SK-N-SH (cell line): ENCODE measurements at regions not wholly inside any gene's neighbourhood (a gene's known extent, or its start where the extent isn't known, plus 50 kb on each side); places are given as distances from the start of the nearest gene placed in this dataset.

Experiments
- CTCF ChIA-PET: fragments of 300-600, 350-600 bp; formaldehyde crosslinking; extraction: SDS; loops from one replicate; lab custom pipeline; 2021; lab: Yijun Ruan, JAX
- POLR2A ChIA-PET: fragments of 350-600 bp; sonication (Branson Sonifier 250); formaldehyde crosslinking; extraction: SDS; loops from one replicate; lab custom pipeline; 2020; ENCODE audit warnings: antibody characterized with exemption, inconsistent platforms; lab: Yijun Ruan, JAX
- DNase-seq: peaks from one replicate; pipeline ENCODE4 v3.0.0; 2012
- H2AFZ ChIP-seq: fragments of 200-600 bp; sonication (generic); 2 replicates; pipeline ENCODE4 v1.8.1; 2016; ENCODE audit warnings: antibody characterized with exemption, mild to moderate bottlenecking, low read depth
- H3F3A ChIP-seq: fragments of 200-600 bp; sonication (generic); replicated peaks from 2 replicates; pipeline ENCODE3; 2016; ENCODE audit warnings: antibody characterized with exemption, mild to moderate bottlenecking; ENCODE audit not compliant: insufficient read depth
- H3K27ac ChIP-seq, 2 experiments: fragments of 200-500 bp in 1 of 2; fragments of 200-600 bp in 1 of 2; sonication (Bioruptor generic) in 1 of 2; sonication (generic), shearing (Covaris generic) in 1 of 2; 2 replicates each; pipeline versions ENCODE4 v1.5.1 to v1.6.1; 2014 to 2016; ENCODE audit warnings: low read depth in 2 of 2, inconsistent platforms in 1 of 2, low read length in 1 of 2, mild to moderate bottlenecking in 1 of 2, mixed read lengths in 1 of 2
- H3K27me3 ChIP-seq: fragments of 200-600 bp; sonication (generic), shearing (Covaris generic); 2 replicates; pipeline ENCODE4 v1.6.1; 2016; ENCODE audit warnings: mixed run types; ENCODE audit not compliant: insufficient read depth
- H3K36me3 ChIP-seq, 2 experiments: fragments of 200-500 bp in 1 of 2; fragments of 200-600 bp in 1 of 2; sonication (Bioruptor generic) in 1 of 2; sonication (generic) in 1 of 2; replicated peaks in 1 of 2; 2 replicates each; pipeline versions ENCODE3 to v1.5.1; 2014 to 2016; ENCODE audit warnings: low read length in 1 of 2, mild to moderate bottlenecking in 1 of 2; ENCODE audit not compliant: insufficient read depth in 2 of 2, control insufficient read depth in 1 of 2
- H3K4me1 ChIP-seq, 2 experiments: fragments of 200-500 bp in 1 of 2; fragments of 200-600 bp in 1 of 2; sonication (Bioruptor generic) in 1 of 2; sonication (generic), shearing (Covaris generic) in 1 of 2; 2 replicates each; pipeline versions ENCODE4 v1.5.1 to v1.6.1; 2014 to 2016; ENCODE audit warnings: low read depth in 1 of 2, low read length in 1 of 2, mixed run types in 1 of 2; ENCODE audit not compliant: insufficient read depth in 2 of 2, control insufficient read depth in 1 of 2
- H3K4me2 ChIP-seq: fragments of 200-600 bp; sonication (generic), shearing (Covaris generic); 2 replicates; pipeline ENCODE4 v1.6.1; 2017; ENCODE audit warnings: mixed run types
- H3K4me3 ChIP-seq, 2 experiments: fragments of 200-500 bp in 1 of 2; fragments of 200-600 bp in 1 of 2; sonication (Bioruptor generic) in 1 of 2; sonication (generic), shearing (Covaris generic) in 1 of 2; 2 replicates each; pipeline versions ENCODE4 v1.5.1 to v1.8.1; 2014 to 2016; ENCODE audit warnings: low read depth in 2 of 2, inconsistent platforms in 1 of 2, low read length in 1 of 2, mild to moderate bottlenecking in 1 of 2, mixed read lengths in 1 of 2, moderate library complexity in 1 of 2
- H3K79me2 ChIP-seq: fragments of 200-600 bp; sonication (generic); 2 replicates; pipeline ENCODE4 v1.8.1; 2017; ENCODE audit warnings: mild to moderate bottlenecking; ENCODE audit not compliant: insufficient read depth
- H3K9ac ChIP-seq: fragments of 200-600 bp; sonication (generic); 2 replicates; pipeline ENCODE4 v1.6.1; 2017; ENCODE audit warnings: mixed run types
- H3K9me2 ChIP-seq: fragments of 200-600 bp; sonication (generic); 2 replicates; pipeline ENCODE4 v1.6.1; 2017; ENCODE audit warnings: mixed run types
- H3K9me3 ChIP-seq: fragments of 200-600 bp; sonication (generic); 2 replicates; pipeline ENCODE4 v1.6.1; 2017; ENCODE audit warnings: mixed run types, mild to moderate bottlenecking, moderate library complexity
- H4K20me1 ChIP-seq: fragments of 200-600 bp; sonication (generic); 2 replicates; pipeline ENCODE4 v1.6.1; 2017; ENCODE audit warnings: mild to moderate bottlenecking, mixed run types; ENCODE audit not compliant: insufficient read depth
- CTCF ChIP-seq: fragments of 200-600 bp; sonication (generic); IDR thresholded peaks from 2 replicates; pipeline ENCODE4 v1.6.1; 2017; ENCODE audit warnings: antibody characterized with exemption, mild to moderate bottlenecking, moderate library complexity
- EZH2phosphoT487 ChIP-seq: fragments of 200-600 bp; sonication (generic); IDR thresholded peaks from 2 replicates; pipeline ENCODE4 v1.6.1; 2017; ENCODE audit warnings: low read depth, mixed run types, mild to moderate bottlenecking, antibody characterized with exemption, moderate library complexity, borderline replicate concordance
- FOSL2 ChIP-seq: IDR thresholded peaks from 2 replicates; pipeline ENCODE4 v1.4.0; 2012; ENCODE audit warnings: low read depth, mild to moderate bottlenecking, moderate library complexity, borderline replicate concordance
- FOXJ3 ChIP-seq: sonication (generic); formaldehyde crosslinking; IDR thresholded peaks from 2 replicates; pipeline ENCODE4 v1.5.1; 2020; ENCODE audit warnings: mild to moderate bottlenecking, missing genetic modification reagents
- FOXM1 ChIP-seq: IDR thresholded peaks from 2 replicates; pipeline ENCODE4 v1.4.0; 2012; ENCODE audit warnings: low read depth, mild to moderate bottlenecking
- MEF2A ChIP-seq: IDR thresholded peaks from 2 replicates; pipeline ENCODE4 v1.4.0; 2012; ENCODE audit warnings: low read depth, borderline replicate concordance
- MXI1 ChIP-seq: IDR thresholded peaks from 2 replicates; pipeline ENCODE4 v1.6.1; 2012; ENCODE audit warnings: mild to moderate bottlenecking, low read depth, low read length, improper control_type of control experiment
- NFIC ChIP-seq: IDR thresholded peaks from 2 replicates; pipeline ENCODE4 v1.4.0; 2012; ENCODE audit warnings: borderline replicate concordance
- NRF1 ChIP-seq: IDR thresholded peaks from 2 replicates; pipeline ENCODE4 v1.6.1; 2012; ENCODE audit warnings: low read depth, mild to moderate bottlenecking, low read length
- PBX3 ChIP-seq: IDR thresholded peaks from 2 replicates; pipeline ENCODE4; 2012
- POLR2AphosphoS5 ChIP-seq: IDR thresholded peaks from 2 replicates; pipeline ENCODE4 v1.6.1; 2012; ENCODE audit warnings: low read depth, low read length
- RAD21 ChIP-seq: IDR thresholded peaks from 2 replicates; pipeline ENCODE4 v1.6.1; 2012; ENCODE audit warnings: mild to moderate bottlenecking, low read length
- REST ChIP-seq: IDR thresholded peaks from 2 replicates; pipeline ENCODE4 v1.6.1; 2012; ENCODE audit warnings: mild to moderate bottlenecking, low read depth, low read length, moderate library complexity
- RFX5 ChIP-seq: IDR thresholded peaks from 2 replicates; pipeline ENCODE4 v1.6.1; 2012; ENCODE audit warnings: mild to moderate bottlenecking, improper control_type of control experiment, low read length
- RXRA ChIP-seq: IDR thresholded peaks from 2 replicates; pipeline ENCODE4 v1.4.0; 2012; ENCODE audit warnings: low read depth, mild to moderate bottlenecking, borderline replicate concordance
- TAF1 ChIP-seq: IDR thresholded peaks from 2 replicates; pipeline ENCODE4 v1.6.1; 2012; ENCODE audit warnings: low read depth, mild to moderate bottlenecking, low read length, moderate library complexity, borderline replicate concordance
- TEAD4 ChIP-seq: IDR thresholded peaks from 2 replicates; pipeline ENCODE4 v1.4.0; 2012; ENCODE audit warnings: mild to moderate bottlenecking, borderline replicate concordance; ENCODE audit not compliant: insufficient read depth
- USF2 ChIP-seq: fragments of 150-350 bp; IDR thresholded peaks from 2 replicates; pipeline ENCODE4 v1.6.1; 2017; ENCODE audit warnings: antibody characterized with exemption, low read length, low read depth, borderline replicate concordance
- WGBS: methylation state at CpG from one replicate; pipeline ENCODE4 v1.1.6; 2017; ENCODE audit warnings: low lambda C conversion rate; 5-methylcytosine and 5-hydroxymethylcytosine counted together

- Histone ChIP-seq H3K4me2 (no peak overlapping the region), H2AFZ (no peak overlapping the region), H3K9ac (no peak overlapping the region), H3K27me3 (no peaks in the 10 kb centered on the region), H3K9me2 (no peaks in the 10 kb centered on the region), H4K20me1 (no peaks in the 10 kb centered on the region), H3K4me3 (no peak overlapping the region), H3K79me2 (no peaks in the 10 kb centered on the region), H3K27ac (no peak overlapping the region), H3K4me1 (peaks cover 0 to 2% of the 10 kb centered on the region in 2 experiments; a peak in 1 of 4 replicates), H3F3A (no peaks in the 10 kb centered on the region), H3K9me3 (no peaks in the 10 kb centered on the region), H3K36me3 (no peaks in the 10 kb centered on the region)
- DNase-seq: no peak
- 8% methylated on average over 2 of the region's 2 CpGs for WGBS
- ChIA-PET POLR2A (interaction anchor here (1.0 kb wide), 1 partner anchor 58 kb away, joined by 3 read pairs; no protein-coding TSS in a partner anchor), CTCF (interaction anchor here (0.6 to 1.0 kb wide), 2 partner anchors 67 kb away, joined by 3 read pairs; no protein-coding TSS in a partner anchor)
- no peak for TF ChIP-seq FOXM1
- no peak for TF ChIP-seq FOSL2
- TF ChIP-seq PBX3: no peak
- no peak for TF ChIP-seq RFX5
- TF ChIP-seq USF2: no peak
- TF ChIP-seq RAD21: no peak
- no peak for TF ChIP-seq MXI1
- TF ChIP-seq POLR2AphosphoS5: no peak
- no peak for TF ChIP-seq REST
- no peak for TF ChIP-seq NRF1
- TF ChIP-seq RXRA: no peak
- no peak for TF ChIP-seq NFIC
- no peak for TF ChIP-seq EZH2phosphoT487
- no peak for TF ChIP-seq TAF1
- TF ChIP-seq MEF2A: no peak
- no peak for TF ChIP-seq CTCF
- TF ChIP-seq TEAD4: no peak
- no peak for TF ChIP-seq FOXJ3 (CRISPR knock-in tag)
Observed at GRCh38 chr16:9364721-9365369, 273.4 kb downstream of the HAPSTR1 start.
